Glutamatergic neuron (in vitro differentiated cells): ENCODE measurements at regions not wholly inside any gene's neighbourhood (a gene's known extent, or its start where the extent isn't known, plus 50 kb on each side); places are given as distances from the start of the nearest gene placed in this dataset.
A peak's percentile ranks its signal among the peaks of the same experiment; 100 is the strongest.

Source experiments
- DNase-seq: peaks from one replicate; pipeline ENCODE4 v3.0.0; 2022
- H3K27ac Mint-ChIP-seq: one replicate; pipeline ENCODE4 v1.8.0; 2020; ENCODE audit warnings: mild to moderate bottlenecking, mixed read lengths, inconsistent platforms; ENCODE audit not compliant: unreplicated experiment
- H3K27me3 Mint-ChIP-seq: one replicate; pipeline ENCODE4 v1.8.0; 2020; ENCODE audit warnings: mild to moderate bottlenecking, moderate library complexity, mixed read lengths, inconsistent platforms; ENCODE audit not compliant: unreplicated experiment
- H3K36me3 Mint-ChIP-seq: one replicate; pipeline ENCODE4 v1.8.0; 2020; ENCODE audit warnings: mild to moderate bottlenecking, mixed read lengths, inconsistent platforms; ENCODE audit not compliant: unreplicated experiment
- H3K4me1 Mint-ChIP-seq: one replicate; pipeline ENCODE4 v1.8.0; 2020; ENCODE audit warnings: mild to moderate bottlenecking, low read depth, mixed read lengths, inconsistent platforms; ENCODE audit not compliant: unreplicated experiment
- H3K4me3 Mint-ChIP-seq: one replicate; pipeline ENCODE4 v1.8.0; 2020; ENCODE audit warnings: mild to moderate bottlenecking, mixed read lengths, inconsistent platforms; ENCODE audit not compliant: unreplicated experiment
- H3K9me3 Mint-ChIP-seq: one replicate; pipeline ENCODE4 v1.8.0; 2020; ENCODE audit warnings: mild to moderate bottlenecking, moderate library complexity, mixed read lengths, inconsistent platforms; ENCODE audit not compliant: unreplicated experiment
- CTCF ChIP-seq: fragments of 200-600 bp; sonication (generic); IDR thresholded peaks from one replicate; pipeline ENCODE4 v1.5.0; 2021; ENCODE audit not compliant: partially characterized antibody, unreplicated experiment

DNA sequence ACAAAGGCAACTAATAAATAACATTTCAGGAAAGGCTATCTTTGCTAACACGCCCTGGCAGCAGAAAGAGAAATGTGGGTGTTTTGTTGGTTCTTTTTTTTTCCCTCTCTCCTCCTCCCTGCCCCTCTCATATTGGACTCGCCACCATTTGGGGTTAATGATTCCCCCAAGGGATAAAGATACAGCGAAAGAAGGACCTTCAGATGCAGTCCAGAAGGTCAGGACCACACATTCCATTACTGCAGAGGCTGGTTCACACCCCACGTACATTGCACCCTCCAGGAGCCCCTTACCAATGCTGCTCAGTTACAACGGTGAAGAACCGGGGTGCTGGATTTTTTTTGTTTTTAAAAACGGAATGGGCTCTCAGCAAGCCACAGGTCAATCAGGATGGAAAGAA, 156.9 kb upstream of the TIAM1 start:
- Mint-ChIP-seq H3K36me3 (no peaks in the 10 kb centered on the region), H3K9me3 (peaks cover 6% of the 10 kb centered on the region), H3K27ac (no peak overlapping the region), H3K4me1 (peaks cover 14% of the 10 kb centered on the region), H3K4me3 (no peak overlapping the region), H3K27me3 (peaks cover 2% of the 10 kb centered on the region)
- no peak for TF ChIP-seq CTCF
- no peak for DNase-seq

- Mint-ChIP-seq H3K4me1 (peaks cover 14% of the 10 kb centered on the region), H3K27ac (no peak overlapping the region), H3K9me3 (peaks cover 6% of the 10 kb centered on the region), H3K36me3 (no peaks in the 10 kb centered on the region), H3K4me3 (no peak overlapping the region), H3K27me3 (peaks cover 2% of the 10 kb centered on the region)
- DNase-seq, result no peak
- TF ChIP-seq CTCF, result no peak
Observed at GRCh38 chr21:31500071-31500470, 156.0 kb upstream of the TIAM1 start.

GRCh38 chr21:31498985-31499384, 154.9 kb upstream of the TIAM1 start:
- Mint-ChIP-seq H3K9me3 (peaks cover 6% of the 10 kb centered on the region), H3K36me3 (no peaks in the 10 kb centered on the region), H3K27ac (no peak overlapping the region), H3K4me3 (no peak overlapping the region), H3K4me1 (peaks cover 16% of the 10 kb centered on the region), H3K27me3 (peaks cover 5% of the 10 kb centered on the region)
- no peak for DNase-seq
- no peak for TF ChIP-seq CTCF

DNA sequence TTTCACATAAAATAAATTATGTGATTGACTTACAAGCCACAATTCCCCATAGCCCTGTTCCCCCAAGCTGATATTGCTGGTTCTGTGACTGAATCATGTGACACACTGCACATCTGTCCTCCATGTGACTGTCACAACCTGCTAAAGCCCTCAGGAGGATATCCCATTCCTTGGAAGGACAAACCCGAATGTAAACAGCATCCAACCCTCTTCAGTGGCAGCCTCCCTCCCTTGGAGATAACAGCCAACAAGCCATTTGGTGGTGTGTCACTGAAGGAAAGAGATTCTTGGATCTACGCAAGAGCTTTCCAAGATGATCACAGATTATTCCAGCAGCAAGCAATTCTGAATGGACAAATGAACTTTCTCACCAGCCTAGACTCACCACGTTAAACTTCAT, 153.9 kb upstream of the TIAM1 start:
- no peak for TF ChIP-seq CTCF
- Mint-ChIP-seq H3K27me3 (peaks cover 6% of the 10 kb centered on the region), H3K36me3 (no peaks in the 10 kb centered on the region), H3K4me1 (peaks cover 24% of the 10 kb centered on the region), H3K27ac (peak overlapping the region; percentile 81), H3K4me3 (peak overlapping the region; percentile 42), H3K9me3 (peaks cover 7% of the 10 kb centered on the region)
- DNase-seq, result no peak

DNA sequence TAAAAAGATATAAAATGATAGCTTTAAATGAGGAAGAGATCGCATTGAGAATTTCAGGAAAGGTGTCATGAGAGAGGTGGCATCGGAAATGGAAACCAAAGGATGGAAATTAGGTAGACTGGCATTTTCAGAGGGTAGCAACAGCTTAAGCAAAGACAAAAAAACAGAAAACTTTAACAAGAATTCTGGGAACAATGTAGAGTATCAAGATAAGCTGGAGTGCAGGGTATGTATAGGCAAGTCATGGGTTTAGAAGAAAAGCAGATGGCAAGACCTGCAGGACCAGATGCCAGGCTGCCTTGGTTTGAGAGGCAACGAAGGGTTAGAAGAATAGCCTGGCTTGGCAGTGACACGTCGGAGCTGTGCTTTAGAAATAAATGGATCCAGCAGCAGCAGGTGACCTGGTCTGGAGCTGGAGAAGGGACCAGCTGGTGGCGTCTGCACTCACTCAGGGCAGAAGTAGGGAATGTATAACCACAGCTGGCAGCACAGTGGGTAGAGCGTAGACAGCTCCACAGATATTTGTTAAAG, 149.4 kb upstream of the TIAM1 start:
- peak; percentile 42 for DNase-seq
- H3K4me1 Mint-ChIP-seq, result peaks cover 21% of the 10 kb centered on the region
- H3K4me3 Mint-ChIP-seq, result no peak overlapping the region
- H3K9me3 Mint-ChIP-seq, result peaks cover 3% of the 10 kb centered on the region
- no peaks in the 10 kb centered on the region for H3K36me3 Mint-ChIP-seq
- peaks cover 6% of the 10 kb centered on the region for H3K27me3 Mint-ChIP-seq
- peak overlapping the region; percentile 10 for H3K27ac Mint-ChIP-seq
- TF ChIP-seq CTCF, result no peak
